Suprapubic skin (tissue), 3 donors: ENCODE measurements at regions not wholly inside any gene's neighbourhood (a gene's known extent, or its start where the extent isn't known, plus 50 kb on each side); places are given as distances from the start of the nearest gene placed in this dataset.

Source experiments
- CTCF ChIP-seq, 2 donors: fragments of 200-600 bp in 1 of 2; fragments of 450-650 bp in 1 of 2; sonication (generic) in 1 of 2; IDR thresholded peaks; one replicate each; pipeline ENCODE4 v1.5.1; 2016 to 2019; ENCODE audit warnings: antibody characterized with exemption in 2 of 2, mild to moderate bottlenecking in 1 of 2, moderate library complexity in 1 of 2
- POLR2AphosphoS5 ChIP-seq, 3 donors: sonication (generic); formaldehyde crosslinking; IDR thresholded peaks; one replicate each; pipeline ENCODE4 v1.6.1; 2017; ENCODE audit warnings: antibody characterized with exemption in 3 of 3

- TF ChIP-seq CTCF (IDR thresholded peaks at IDR 0.05) (no peak), POLR2AphosphoS5 (IDR thresholded peaks at IDR 0.05) (no peak)
Measured at GRCh38 chr22:47369020-47369419, 606.6 kb downstream of the TBC1D22A start.
